Epithelial cell of proximal tubule (primary cell): ENCODE measurements at regions not wholly inside any gene's neighbourhood (a gene's known extent, or its start where the extent isn't known, plus 50 kb on each side); places are given as distances from the start of the nearest gene placed in this dataset.

Source experiments
- DNase-seq: peaks from one replicate; pipeline ENCODE4 v3.0.0-alpha.2; 2011; ENCODE audit warnings: low read depth
- H3K4me3 ChIP-seq: 2 replicates; pipeline ENCODE4 v1.5.1; 2011; ENCODE audit warnings: low read depth, mild to moderate bottlenecking, low read length
- TF ChIP-seq, protein P1 (sequence below): conservative IDR thresholded peaks from 2 replicates; pipeline ENCODE4 v1.5.1; 2012; ENCODE audit warnings: low read depth, mild to moderate bottlenecking, low read length

GRCh38 chr5:3120028-3120427 is 368.6 kb upstream of the IRX2 start:
- H3K4me3 ChIP-seq, result no peak overlapping the region
- no peak for DNase-seq
- TF ChIP-seq, protein P1, sequence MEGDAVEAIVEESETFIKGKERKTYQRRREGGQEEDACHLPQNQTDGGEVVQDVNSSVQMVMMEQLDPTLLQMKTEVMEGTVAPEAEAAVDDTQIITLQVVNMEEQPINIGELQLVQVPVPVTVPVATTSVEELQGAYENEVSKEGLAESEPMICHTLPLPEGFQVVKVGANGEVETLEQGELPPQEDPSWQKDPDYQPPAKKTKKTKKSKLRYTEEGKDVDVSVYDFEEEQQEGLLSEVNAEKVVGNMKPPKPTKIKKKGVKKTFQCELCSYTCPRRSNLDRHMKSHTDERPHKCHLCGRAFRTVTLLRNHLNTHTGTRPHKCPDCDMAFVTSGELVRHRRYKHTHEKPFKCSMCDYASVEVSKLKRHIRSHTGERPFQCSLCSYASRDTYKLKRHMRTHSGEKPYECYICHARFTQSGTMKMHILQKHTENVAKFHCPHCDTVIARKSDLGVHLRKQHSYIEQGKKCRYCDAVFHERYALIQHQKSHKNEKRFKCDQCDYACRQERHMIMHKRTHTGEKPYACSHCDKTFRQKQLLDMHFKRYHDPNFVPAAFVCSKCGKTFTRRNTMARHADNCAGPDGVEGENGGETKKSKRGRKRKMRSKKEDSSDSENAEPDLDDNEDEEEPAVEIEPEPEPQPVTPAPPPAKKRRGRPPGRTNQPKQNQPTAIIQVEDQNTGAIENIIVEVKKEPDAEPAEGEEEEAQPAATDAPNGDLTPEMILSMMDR, result no peak

DNA sequence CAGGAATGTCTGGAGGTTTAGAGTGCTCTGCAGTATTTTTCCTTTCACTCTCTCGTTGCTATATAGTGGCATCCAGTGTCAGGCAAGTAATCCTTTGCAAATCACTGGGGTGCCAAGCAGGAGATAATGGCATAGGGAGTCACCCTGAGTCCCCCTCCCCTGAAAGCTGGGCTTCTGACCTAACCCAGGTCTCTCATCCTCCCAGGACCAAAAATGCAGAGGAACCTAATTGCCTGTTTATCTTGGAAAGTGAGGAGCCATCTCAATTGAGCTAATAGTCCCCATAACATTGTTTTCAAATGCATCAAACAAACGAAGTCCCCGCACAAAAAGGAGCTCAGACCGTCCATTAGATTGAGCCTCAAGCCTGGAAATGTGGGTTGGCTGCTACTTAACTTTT is 368.0 kb upstream of the IRX2 start:
- no peak for DNase-seq
- TF ChIP-seq, protein P1, result no peak

GRCh38 chr5:3118340-3118739 is 366.9 kb upstream of the IRX2 start:
- TF ChIP-seq, protein P1, result no peak
- H3K4me3 ChIP-seq, result no peak overlapping the region

More for the DNA sequence above, 368.0 kb upstream of the IRX2 start:
- no peak overlapping the region for H3K4me3 ChIP-seq

DNA sequence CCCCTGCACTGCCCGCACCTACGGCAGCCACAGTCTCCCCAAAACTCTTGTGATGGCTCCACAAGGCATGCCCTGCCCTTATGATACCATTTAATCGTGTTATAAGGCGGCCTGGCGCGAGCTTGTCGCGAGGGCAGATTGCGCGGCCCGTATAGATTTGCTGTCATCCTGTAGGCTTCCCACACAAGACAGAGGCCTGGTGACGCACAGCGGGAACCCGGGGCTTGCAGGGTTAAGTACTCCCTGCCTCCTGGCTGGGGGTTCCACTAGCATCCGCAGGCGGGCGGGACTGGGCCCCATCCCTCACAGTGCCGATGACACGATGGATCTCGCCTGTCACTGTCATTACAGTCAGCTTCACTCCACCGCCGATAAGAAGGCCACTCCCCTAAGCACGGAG is 364.9 kb upstream of the IRX2 start:
- H3K4me3 ChIP-seq, result no peak overlapping the region
- no peak for DNase-seq
- TF ChIP-seq, protein P1, result no peak

More at GRCh38 chr5:3118340-3118739, 366.9 kb upstream of the IRX2 start:
- no peak for DNase-seq

DNA sequence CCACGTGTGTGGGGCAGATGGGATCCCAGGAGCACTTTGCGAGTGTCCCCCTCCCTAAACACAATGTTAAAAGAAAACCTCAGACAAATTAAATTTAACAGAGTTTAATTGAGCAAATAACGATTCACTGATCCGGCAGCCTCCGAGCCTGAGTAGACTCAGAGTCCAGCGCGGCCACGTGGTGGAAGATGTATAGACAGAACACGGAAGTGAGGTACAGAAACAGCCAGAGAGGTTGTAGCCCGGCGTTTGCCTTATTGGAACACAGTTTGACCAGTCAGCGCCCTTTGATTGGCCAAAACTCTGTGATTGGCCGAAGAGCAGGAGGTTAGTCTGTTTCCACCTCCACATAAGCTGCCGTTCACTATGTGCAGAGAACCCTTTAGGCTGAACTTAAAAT is 363.0 kb upstream of the IRX2 start:
- H3K4me3 ChIP-seq, result no peak overlapping the region
- no peak for DNase-seq
- TF ChIP-seq, protein P1, result no peak

- DNase-seq, result no peak
- TF ChIP-seq, protein P1, result no peak
These were observed 358.9 kb upstream of the IRX2 start for GRCh38 chr5:3110371-3110770.

DNA sequence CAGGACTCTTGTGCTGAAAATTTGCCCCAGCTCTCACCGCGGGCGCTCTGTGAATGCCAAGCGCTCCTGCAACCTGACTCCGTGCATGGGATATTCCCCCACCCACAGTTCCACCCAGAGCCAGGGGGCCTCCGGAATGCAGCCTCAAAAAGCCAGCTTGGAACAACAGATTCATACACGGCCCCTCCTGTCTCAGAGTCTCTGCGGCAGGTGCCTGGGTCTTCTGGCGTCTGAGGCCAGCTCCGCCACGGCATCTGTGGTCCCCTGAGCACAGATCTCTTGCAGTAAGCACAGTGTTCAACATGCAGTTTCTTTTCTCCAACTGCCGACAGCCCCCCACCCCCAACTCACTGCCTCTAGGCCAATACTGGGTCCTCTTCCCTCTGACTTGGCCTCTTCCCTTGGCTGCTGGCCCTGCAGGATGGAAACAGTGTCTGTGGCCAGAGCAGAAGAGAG is 355.7 kb upstream of the IRX2 start:
- no peak for DNase-seq
- TF ChIP-seq, protein P1, result no peak
- no peak overlapping the region for H3K4me3 ChIP-seq

More at GRCh38 chr5:3110371-3110770, 358.9 kb upstream of the IRX2 start:
- no peak overlapping the region for H3K4me3 ChIP-seq
